Skin epidermis (tissue), 12 donors: ENCODE measurements at regions not wholly inside any gene's neighbourhood (a gene's known extent, or its start where the extent isn't known, plus 50 kb on each side); places are given as distances from the start of the nearest gene placed in this dataset.

Experiments
- H3K27ac ChIP-seq, 21 experiments: fragments of 200-600 bp; sonication (generic) in 11 of 21; one replicate each; pipeline ENCODE4 v1.5.0; 2020; ENCODE audit warnings: mild to moderate bottlenecking in 3 of 21, inconsistent platforms in 2 of 21, moderate library complexity in 2 of 21
- H3K4me3 ChIP-seq, 7 experiments: fragments of 200-600 bp; sonication (generic) in 2 of 7; one replicate each; pipeline ENCODE4 v1.5.0; 2020; ENCODE audit warnings: inconsistent platforms in 2 of 7, mild to moderate bottlenecking in 2 of 7, moderate library complexity in 1 of 7

DNA sequence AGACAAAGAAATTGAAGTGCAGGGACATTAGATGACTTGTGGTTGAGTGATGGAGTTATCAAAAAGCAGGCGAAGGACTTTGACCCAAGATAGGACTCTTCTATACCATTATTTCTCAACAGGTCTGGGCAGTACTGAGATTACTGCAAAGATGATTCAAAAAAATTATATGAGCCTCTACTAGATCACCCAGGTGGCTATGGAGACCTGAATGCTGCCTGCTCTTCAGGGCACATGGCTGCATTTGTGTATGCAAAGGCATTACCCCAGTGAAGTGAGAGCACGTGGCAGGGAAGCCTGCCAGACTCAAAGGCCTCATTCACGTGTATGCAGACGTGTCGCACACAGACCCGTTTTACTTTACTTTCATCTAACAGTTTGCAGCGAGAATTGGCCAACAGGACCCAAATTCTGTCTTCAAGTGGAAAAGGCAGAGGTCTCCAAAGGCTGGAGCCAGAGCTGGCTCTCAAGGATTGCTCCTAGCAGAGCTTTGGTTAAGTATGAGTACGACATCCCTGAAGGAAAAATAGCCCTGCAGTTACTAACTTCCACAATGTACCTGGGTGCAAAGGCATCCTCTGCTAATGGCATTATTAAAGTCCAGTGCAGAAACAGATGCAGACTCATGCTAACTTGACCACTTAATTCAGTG lies 113.8 kb upstream of the ARMC2 start:
- Histone ChIP-seq H3K4me3 (no peak overlapping the region), H3K27ac (no peak overlapping the region)

DNA sequence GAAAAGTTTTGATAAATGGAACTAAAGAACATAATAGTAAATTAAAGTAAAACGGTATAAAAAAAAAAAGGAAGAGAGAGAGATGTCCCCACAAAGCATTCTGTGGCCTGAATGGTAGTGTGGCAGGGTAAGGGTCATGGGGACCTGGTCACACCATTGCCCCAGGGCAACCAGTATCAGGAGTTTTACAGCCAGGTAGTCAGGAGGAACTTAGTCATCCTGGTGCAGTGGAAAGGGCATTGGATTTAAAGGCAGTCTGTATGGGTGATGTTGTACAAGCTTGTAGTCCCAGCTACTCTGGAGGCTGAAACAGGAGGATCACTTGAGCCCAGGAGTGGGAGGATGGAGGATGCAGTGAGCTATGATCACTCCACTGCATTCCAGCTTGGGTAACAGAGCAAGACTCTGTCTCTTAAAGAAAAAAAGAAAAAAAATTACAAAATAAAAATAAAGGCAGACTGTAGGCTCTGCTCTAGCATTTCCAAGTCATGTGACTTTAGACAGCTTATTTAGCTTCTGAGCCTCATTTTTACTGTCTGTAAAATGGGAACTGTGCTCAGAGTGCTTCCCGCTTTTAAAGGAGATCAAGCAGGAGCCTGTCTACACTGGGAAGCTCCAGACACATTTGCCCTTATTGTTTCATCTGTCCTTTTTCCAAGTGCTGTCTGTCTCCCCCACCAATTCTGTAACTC lies 112.8 kb upstream of the ARMC2 start:
- Histone ChIP-seq H3K4me3 (no peak overlapping the region), H3K27ac (peak overlapping the region in 1 of 21 experiments; percentile 13)

DNA sequence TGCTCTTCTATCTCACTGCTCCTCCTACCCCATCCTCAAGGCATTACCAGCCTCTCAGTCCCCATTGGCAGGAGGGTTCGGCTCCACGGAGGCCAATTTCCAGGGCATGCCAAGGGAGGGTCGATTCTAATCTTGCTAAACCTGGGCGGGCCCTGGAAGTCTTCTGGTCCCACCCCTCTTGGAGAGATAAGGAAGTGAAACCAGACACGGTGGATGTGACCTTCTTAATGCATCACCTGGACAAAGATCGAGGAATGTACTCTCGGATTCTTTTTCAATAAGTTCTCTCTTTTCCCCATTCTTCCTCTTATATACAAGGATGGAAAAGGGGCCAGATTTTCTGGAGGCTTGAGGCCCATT lies 112.2 kb upstream of the ARMC2 start:
- peak overlapping the region in 3 of 21 experiments; percentile 13 to 36 (median 18) for H3K27ac ChIP-seq

DNA sequence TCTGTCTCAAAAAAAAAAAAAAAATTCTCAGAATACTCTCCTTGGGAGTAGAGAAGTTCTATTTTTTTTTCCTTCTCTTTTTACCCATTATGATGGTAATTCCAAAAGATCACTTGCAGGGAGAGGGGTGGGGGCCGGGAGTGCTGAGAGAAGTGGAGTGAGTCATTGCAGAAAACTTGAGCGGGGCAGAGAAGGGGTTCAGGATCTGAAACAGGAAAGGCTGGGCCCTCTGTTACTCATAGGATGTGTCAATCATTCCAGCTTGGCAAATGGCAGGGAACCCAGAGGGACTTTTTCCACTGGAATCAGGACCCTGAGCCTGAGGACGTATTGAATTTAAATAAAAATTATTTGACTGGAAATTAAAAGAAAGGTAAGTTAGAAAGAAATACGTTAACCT lies 111.4 kb upstream of the ARMC2 start:
- no peak overlapping the region for H3K4me3 ChIP-seq
- H3K27ac ChIP-seq, result peak overlapping the region in 8 of 21 experiments; percentile 13 to 65 (median 35)

More for the DNA sequence above, 112.2 kb upstream of the ARMC2 start:
- no peak overlapping the region for H3K4me3 ChIP-seq

DNA sequence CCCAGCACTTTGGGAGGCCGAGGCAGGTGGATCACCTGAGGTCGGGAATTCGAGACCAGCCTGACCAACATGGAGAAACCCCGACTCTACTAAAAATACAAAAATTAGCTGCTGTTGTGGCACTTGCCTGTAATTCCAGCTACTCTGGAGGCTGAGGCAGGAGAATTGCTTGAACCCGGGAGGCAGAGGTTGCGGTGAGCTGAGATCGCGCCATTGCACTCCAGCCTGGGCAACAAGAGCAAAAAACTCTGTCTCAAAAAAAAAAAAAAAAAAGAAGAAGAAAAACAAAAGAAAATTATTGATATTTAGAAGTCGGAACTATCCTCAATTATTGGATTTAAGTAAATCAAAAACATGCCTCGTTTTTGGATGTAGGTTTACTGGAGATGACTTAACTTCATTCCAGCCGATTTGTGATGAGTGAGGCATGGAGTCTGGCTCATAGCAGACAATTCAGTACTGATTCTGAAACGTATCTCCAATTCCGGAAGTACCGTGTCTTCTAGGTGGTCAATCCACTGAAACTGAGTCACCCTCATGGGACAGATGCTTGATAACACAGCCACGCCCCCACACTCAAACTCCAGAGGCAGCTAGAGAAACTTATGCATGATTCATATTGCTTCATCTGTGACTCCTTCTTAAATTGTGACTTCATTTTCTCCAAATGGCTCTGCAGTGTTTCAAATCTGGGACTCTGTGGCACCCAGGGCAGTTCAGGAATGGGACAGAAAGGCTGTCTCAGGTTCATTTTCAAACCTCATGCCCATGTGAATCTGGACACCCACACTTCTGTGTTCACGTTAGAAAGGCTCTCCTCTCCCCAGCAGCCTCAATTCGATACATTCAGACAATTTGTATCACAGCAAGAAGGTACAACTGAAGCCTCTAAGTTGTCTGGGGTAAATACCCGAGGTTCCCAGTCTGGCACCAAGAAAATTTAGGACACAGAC lies 110.4 kb upstream of the ARMC2 start:
- Histone ChIP-seq H3K4me3 (no peak overlapping the region), H3K27ac (peak overlapping the region in 16 of 21 experiments; percentile 13 to 72 (median 46))

DNA sequence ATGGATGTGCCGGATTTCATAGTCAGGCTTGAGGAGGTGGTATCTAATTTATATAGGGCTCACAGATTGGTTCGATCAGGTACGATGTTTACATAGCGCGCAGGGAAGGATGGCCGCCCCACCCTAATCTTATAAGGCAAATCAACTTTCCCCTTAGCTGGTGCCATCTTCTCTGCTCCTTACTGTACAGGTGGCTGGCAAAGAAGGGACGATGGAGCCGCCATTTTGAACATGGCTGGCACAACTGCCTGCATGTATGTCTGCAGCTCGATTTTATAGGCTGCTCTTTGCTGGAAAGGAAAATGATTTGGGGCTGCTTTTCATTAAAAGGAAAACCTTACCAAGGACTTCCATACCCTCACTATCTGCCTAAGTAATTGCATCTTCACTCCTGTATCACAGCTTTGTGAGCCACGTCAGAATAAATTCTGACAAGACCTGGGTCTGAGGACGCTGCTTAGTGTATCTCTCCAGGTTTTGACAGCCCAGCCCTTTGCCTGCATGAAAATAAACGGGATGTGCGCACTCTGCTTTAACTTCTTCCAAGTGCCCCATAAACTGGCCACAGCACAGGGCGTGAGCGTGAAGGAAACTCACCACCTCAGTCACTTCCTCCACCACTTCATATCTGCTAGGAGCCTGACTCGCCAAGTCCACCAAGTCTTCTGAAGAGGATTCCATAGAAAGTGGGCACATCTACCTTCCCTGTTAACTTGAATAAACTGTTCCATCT lies 109.4 kb upstream of the ARMC2 start:
- H3K27ac ChIP-seq, result peak overlapping the region in 13 of 21 experiments; percentile 10 to 72 (median 52)
- H3K4me3 ChIP-seq, result no peak overlapping the region

DNA sequence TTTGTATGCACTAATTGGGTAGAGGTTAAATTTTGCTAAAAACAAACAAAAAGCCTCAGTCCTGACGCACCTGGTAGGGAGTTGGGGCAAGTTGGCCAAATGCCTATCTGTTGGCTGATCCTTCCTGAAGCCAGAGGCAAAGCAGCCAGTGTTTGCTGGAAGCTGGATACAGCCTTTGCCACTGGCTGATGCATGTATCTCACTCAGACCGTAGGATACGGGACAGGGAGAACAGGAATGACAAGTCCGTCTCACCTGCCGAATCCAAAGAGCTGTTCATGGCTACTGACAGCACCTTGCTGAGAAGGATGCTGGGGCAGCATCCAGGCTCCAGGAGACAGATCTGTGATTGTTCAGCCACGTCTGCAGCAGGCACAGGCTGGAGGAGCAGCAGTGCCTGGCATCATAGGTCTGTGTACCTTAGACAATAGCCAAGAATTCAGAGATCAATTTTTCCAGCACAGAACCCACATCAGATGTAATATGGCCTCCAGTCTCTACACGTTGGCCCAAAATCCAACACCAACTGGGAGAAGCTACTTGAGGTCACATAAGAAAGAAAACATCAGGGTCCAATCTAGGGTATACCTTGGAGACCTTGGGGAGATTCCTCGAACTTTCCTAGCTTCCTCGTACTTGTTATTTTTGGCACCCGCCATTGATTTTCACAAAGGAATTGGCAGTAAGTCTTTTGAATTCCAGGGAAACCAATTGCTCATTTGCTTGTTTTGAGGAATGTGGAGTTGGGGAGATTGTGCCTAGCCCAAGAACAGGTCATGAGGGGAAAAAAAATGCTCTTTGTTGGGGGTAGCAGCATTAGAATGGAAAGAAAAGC lies 108.5 kb upstream of the ARMC2 start:
- H3K4me3 ChIP-seq, result no peak overlapping the region
- H3K27ac ChIP-seq, result peak overlapping the region in 2 of 21 experiments; percentile 17 to 26

DNA sequence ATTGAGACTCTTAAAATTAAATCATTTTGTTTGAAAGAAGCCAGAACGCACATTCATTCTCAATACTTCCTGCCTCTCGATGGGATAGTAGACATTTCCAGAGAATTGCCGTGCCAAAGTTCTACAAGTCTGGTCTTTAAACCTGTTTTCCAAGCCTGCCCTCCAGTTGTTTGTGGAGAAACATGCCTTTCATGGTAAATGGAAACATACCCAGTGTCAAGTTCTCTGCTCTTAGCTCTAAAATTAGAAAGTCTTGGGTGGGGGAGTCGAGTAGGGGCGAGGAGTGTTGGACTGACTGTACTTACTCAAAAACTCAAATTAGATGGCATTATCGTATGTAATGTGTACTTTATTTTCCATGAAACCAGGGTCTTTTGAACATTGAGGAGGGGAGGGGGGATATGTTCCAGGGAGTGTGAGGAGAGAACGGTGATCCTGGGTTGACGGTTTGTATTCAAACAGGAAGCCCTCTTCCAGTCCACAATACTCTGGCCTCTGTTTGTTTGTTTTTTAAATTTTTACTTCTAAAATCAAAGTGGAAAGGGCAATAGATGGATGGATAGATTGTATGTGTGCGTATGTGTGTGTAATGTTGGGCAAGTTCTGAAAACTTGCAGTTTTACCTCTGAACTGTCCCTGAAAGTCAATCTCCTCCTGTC lies 106.8 kb upstream of the ARMC2 start:
- no peak overlapping the region for H3K27ac ChIP-seq
- H3K4me3 ChIP-seq, result no peak overlapping the region

DNA sequence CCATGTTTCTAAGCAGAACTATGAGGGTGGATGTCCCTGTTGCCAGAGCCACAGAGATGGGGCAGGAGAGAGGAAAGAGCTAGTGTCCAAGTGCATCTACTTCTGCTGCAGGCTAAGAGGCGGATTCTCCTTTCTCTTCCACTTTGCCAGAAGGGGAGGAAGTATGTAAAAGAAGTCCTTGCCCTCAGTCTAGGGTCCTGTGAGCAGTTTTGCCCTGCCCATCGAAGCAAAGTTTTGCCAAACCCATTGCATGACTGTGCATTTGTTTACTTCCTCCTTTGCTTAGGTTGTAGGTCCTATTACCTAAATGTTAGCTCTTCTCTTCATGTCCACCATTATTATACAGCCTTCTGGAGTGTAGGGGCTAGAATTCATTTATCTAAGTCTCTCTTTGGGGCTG lies 106.2 kb upstream of the ARMC2 start:
- no peak overlapping the region for H3K4me3 ChIP-seq
- H3K27ac ChIP-seq, result no peak overlapping the region

DNA sequence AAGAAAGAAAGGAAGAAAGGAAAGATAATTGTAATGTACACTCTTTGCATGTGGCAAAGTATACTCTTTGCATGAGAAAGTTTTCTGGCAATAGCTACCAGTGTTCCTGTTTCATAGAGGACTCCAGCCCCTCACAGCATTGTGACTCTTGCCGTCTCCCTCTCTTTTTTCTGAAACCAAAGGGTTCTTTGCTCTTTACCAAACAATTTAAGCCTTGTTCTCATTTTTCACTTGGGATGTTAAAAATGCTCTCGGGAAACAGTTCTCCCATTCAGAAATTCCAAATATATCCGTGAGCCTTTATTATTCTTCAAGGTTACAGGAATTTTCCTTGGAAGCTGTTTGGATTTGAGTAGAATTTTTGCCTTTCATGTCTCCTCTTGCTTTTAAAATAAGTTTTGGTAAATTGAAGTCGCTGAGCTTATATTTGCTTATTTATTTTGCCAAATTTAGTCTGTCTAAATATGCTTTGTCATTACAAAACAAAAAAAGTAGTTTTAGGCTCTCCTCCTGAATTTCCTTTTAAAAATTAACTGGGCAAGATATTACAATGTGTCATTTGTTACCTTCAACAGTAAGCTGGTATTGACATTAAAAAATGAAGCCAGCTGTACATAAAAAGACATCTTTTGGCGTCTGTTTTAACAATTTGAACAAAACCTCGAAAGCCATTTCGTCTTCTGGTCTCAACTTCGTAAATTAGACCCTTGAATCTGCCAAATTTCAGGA lies 103.8 kb upstream of the ARMC2 start:
- no peak overlapping the region for H3K27ac ChIP-seq
- H3K4me3 ChIP-seq, result no peak overlapping the region

DNA sequence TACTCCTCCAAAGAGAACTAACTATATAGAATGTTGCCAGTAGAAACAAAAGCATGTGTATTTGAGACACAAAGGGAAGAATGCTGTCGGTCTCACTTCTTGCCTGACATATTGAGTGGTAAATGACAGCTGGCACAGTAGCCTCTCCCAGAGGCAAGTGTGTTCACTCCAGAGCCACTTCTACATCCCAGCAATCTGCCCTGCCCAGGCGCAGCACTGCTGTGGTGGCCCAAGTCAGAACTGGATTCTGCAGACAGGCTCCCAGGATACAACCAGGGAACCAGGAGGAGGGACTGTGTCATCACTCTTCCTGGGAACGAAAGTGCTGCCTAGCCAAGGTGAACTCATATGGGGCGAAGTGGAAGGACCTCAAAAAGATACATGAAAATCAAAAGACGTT lies 103.2 kb upstream of the ARMC2 start:
- Histone ChIP-seq H3K4me3 (no peak overlapping the region), H3K27ac (no peak overlapping the region)

DNA sequence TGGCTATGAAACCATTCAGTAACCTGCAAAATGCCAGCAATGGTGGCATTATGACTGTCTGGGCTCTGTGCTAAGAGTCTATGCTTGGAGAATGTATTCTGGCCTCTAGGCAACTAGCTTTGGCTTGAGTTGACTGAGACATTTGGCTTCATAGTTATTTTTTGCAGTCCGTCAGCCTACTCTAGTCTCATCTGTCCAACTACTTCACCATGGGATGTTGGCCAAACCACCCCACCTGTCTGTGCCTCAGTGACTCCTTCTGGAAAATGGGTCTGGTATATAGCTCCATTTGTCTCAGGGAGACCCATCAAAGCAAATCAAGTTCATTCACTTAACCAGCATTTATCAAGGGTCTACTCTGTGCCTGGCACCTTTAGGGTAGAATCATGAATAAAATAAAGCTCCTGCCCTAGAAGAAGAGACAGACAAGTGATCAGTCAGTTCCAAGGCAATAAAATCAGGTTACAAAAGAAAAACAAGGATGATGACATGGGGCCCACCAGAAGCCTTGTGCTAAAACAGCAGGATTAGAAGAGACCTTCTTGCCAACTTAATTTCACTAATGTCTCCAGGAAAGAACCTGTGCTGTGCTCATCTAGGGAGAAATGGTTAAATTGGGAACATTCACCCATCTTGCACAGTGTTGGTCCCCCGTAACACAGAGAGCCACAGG lies 102.4 kb upstream of the ARMC2 start:
- Histone ChIP-seq H3K4me3 (no peak overlapping the region), H3K27ac (no peak overlapping the region)

DNA sequence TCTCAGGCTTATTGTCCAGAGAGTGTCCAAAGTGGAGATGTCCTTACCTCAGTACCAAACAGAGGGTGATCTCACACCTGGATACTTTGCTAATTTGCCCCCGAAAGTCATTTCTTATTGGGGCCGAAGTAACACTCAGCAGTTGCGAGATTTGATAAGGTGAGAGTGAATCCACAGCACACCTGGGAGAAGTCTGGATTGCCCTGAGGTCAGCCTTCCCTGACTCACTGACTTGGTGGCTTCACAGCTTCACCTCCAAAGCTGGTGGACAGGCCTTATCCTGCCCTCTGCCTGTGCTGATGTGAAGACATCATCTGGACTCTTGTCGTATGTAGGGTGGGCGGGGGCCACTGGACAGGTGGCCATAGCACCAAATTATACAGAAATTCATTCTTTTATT lies 101.9 kb upstream of the ARMC2 start:
- Histone ChIP-seq H3K4me3 (no peak overlapping the region), H3K27ac (no peak overlapping the region)

DNA sequence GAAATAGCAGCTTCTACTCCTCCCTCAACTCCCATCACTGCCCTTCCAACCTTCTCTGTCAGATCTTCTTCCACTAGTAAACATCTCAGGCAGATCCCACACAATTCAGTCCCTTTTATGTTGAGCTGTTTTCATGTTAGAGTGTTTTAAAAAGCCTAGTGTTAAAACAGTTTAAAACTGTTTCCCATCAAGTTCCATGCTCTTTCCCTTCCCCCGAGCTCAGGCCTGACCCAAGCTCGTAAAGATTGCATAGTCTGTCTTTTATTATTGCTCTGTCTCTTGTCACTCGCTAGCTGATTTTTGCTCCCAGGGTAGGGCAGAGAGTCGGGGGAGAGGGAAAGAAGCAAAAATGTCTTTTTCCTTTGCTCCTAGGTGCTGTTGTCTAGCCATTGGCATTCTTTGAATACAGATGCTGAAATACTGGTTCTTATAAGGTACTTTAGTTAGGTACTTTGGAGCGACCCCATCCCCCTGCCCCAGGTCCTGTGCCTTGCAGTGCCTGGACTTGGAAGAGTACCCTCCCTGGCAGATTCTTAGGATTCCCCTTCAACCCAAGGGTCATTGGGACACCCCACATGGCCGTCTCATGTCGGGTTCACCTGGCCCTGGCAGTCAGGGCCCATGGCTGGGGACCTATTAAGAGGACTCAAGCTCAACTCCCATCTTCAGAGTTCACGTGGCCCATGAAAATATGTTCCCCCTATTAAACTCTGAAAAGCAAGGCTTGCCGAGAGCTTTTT lies 101.2 kb upstream of the ARMC2 start:
- Histone ChIP-seq H3K4me3 (no peak overlapping the region), H3K27ac (no peak overlapping the region)

DNA sequence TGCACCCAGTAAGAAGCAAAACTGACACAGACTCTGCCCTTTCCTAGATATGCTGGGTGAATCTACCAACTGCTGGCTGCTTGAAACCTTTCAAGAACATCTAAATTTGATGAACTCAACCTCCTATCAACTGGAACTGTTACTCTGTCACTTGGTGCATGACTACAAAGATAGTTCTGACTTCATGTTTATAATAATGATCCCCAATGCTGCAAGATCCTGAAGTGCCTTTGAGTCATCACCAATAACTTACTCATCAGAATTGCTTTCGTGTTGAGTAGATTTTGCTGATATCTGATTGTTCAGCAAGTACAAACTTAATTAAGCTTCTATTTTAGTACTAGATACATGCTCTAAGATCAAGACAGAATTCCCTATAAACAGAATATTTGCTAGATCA lies 100.2 kb upstream of the ARMC2 start:
- Histone ChIP-seq H3K4me3 (no peak overlapping the region), H3K27ac (no peak overlapping the region)

DNA sequence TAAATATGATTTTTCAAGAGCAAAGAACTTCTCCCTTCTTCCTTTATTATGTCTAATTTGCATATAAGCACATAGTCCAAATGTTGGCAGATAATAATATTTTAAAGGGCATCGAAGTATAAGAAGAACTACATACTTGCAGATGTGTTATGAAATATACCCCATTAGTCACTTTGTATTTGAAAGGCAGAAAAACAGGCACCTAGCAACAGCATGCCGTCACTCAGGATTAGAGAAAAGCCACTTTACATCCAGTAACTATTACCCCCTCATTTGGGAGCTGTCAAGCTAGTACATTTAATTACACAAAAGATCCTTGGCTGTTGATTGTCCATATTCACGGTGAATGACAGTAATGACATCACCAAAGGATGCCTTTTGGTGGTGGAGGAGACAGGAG lies 99.3 kb upstream of the ARMC2 start:
- no peak overlapping the region for H3K27ac ChIP-seq
- no peak overlapping the region for H3K4me3 ChIP-seq

DNA sequence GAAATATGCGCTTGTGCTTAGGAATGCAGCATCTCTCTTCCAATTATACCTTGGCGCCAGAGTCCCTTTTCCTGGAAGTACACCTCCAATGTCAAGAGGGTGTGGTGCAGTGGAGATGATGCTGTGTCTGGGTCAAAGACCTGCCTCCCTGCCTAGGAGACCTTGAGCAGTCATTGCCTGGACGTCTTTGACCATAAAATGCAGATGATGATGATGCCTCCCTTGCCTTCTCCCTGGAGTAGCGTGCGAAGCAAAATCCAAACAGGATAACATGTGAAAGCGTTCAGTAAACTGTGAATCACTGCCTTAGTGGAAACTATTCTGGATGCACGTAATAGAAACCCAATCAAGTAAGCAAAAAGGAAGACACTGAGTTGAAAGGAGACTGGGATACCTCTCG lies 97.4 kb upstream of the ARMC2 start:
- Histone ChIP-seq H3K4me3 (no peak overlapping the region), H3K27ac (no peak overlapping the region)
